Effector memory CD8-positive, alpha-beta T cell (primary cell): ENCODE measurements at regions not wholly inside any gene's neighbourhood (a gene's known extent, or its start where the extent isn't known, plus 50 kb on each side); places are given as distances from the start of the nearest gene placed in this dataset.

ENCODE experiments used
- ATAC-seq: fragments of 150-1000 bp; cut with Tn5 transposase; replicated peaks from 2 replicates; pipeline ENCODE4 v1.10.0; 2021; ENCODE audit warnings: mild to moderate bottlenecking, moderate library complexity
- DNase-seq, 3 experiments: peaks; one replicate each; pipeline ENCODE4 v3.0.0; 2021
- H3K27ac Mint-ChIP-seq, 2 donors: one replicate each; pipeline ENCODE4 v1.8.0; 2022; ENCODE audit warnings: mild to moderate bottlenecking in 2 of 2, mixed read lengths in 2 of 2, moderate library complexity in 2 of 2
- H3K27me3 Mint-ChIP-seq, 2 donors: one replicate each; pipeline ENCODE4 v1.8.0; 2022; ENCODE audit warnings: mixed read lengths in 2 of 2
- H3K36me3 Mint-ChIP-seq: one replicate; pipeline ENCODE4 v1.8.0; 2022; ENCODE audit warnings: mild to moderate bottlenecking, moderate library complexity, mixed read lengths; ENCODE audit not compliant: insufficient read depth
- H3K4me1 Mint-ChIP-seq, 2 donors: one replicate each; pipeline ENCODE4 v1.8.0; 2022; ENCODE audit warnings: low read depth in 2 of 2, mixed read lengths in 2 of 2
- H3K4me3 Mint-ChIP-seq, 2 donors: one replicate each; pipeline ENCODE4 v1.8.0; 2022; ENCODE audit warnings: mild to moderate bottlenecking in 2 of 2, mixed read lengths in 2 of 2, moderate library complexity in 2 of 2
- H3K9me3 Mint-ChIP-seq, 2 donors: one replicate each; pipeline ENCODE4 v1.8.0; 2022; ENCODE audit warnings: mixed read lengths in 2 of 2

DNA sequence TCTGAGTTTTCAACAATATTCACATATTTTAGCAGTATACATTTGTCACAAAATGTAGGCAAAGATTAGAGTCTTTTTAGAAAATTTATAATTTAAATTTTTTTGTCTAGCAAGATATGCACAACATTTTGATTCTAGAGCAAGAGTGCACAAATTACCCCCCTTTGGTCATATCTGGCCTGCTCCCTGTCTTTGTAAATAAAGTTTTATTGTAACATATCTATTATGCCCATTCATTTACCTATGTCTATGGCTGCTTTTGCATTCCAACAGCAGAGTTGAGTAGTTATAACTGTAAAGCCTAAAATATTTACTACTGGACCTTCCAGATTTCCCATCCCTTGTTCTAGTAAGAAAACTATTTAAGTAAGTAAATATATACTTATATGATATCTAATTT is 430.7 kb downstream of the EDEM1 start:
- no peak overlapping the region for H3K4me3 Mint-ChIP-seq
- H3K27me3 Mint-ChIP-seq = no peaks in the 10 kb centered on the region
- H3K27ac Mint-ChIP-seq = no peak overlapping the region
- peaks cover 4 to 7% of the 10 kb centered on the region in 2 donors for H3K9me3 Mint-ChIP-seq
- DNase-seq (no peak), ATAC-seq (no peak)
- no peaks in the 10 kb centered on the region for H3K36me3 Mint-ChIP-seq
- no peaks in the 10 kb centered on the region for H3K4me1 Mint-ChIP-seq

DNA sequence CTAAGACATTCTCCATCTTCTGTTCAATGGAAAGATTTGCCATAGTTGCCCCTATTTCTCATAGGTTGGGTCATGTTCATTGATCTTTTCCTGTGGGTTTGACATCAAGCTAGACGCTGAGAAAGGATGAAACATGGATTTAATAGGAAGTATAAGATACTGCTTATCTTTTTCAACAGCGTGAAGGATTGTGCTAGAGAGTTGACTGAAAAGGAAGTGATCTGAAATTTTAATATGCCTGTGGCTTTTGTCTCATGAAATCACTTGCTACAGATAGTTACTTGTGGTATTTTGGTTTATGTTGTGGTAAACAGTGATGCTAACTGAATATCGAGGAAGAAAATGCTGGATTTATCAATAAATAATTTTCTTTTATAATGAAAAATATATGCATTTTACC is 442.9 kb downstream of the EDEM1 start:
- Mint-ChIP-seq H3K4me3 (no peak overlapping the region), H3K27me3 (no peaks in the 10 kb centered on the region), H3K36me3 (no peaks in the 10 kb centered on the region), H3K9me3 (peaks cover 0 to 2% of the 10 kb centered on the region in 2 donors), H3K4me1 (no peaks in the 10 kb centered on the region), H3K27ac (no peak overlapping the region)
- DNase-seq = no peak
- no peak for ATAC-seq

DNA sequence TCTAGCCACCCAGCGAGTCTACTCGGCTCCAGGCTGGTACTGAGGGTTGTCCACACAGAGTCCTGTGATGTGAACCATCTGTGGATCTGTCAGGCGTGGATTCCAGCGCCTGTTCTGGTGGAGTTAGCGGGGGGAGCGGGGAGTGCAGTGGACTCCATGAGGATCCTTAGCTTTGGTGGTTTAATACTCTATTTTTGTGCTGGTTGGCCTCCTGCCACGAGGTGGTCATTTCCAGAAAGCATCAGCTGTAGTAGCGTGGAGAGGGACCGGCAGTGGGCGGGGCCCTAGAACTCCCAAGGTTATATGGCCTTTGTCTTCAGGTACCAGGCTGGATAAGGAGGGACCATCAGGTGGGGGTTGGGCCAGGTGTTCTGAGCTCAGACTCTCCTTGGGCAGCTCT is 446.5 kb downstream of the EDEM1 start:
- DNase-seq (no peak), ATAC-seq (no peak)
- Mint-ChIP-seq H3K9me3 (peaks cover 0 to 4% of the 10 kb centered on the region in 2 donors), H3K27ac (no peak overlapping the region), H3K36me3 (no peaks in the 10 kb centered on the region), H3K4me3 (no peak overlapping the region), H3K27me3 (no peaks in the 10 kb centered on the region), H3K4me1 (no peaks in the 10 kb centered on the region)

DNA sequence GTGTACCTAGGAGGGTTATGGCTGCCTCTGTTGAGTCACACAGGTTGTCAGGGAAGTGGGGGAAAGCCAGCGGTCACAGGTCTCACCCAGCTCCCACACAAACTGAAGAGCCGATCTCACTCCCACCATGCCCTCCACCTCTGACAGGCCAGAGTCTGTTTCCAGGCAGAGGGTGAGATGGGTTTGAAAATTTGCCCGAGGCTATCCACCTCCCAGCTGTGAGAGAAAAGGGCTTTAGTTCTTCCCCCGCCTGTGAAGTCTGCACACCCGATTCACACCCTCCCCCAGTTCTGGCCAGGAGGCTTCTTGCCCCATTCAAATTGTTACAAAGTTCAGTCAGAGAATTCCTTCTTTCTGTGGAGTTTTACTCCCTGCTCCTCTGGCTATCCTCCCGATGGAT is 446.9 kb downstream of the EDEM1 start:
- Mint-ChIP-seq H3K27ac (no peak overlapping the region), H3K9me3 (peaks cover 0 to 4% of the 10 kb centered on the region in 2 donors), H3K4me3 (no peak overlapping the region), H3K27me3 (no peaks in the 10 kb centered on the region), H3K36me3 (no peaks in the 10 kb centered on the region), H3K4me1 (no peaks in the 10 kb centered on the region)
- DNase-seq (no peak), ATAC-seq (no peak)

- ATAC-seq = no peak
- H3K4me3 Mint-ChIP-seq = no peak overlapping the region
- no peaks in the 10 kb centered on the region for H3K36me3 Mint-ChIP-seq
- no peaks in the 10 kb centered on the region for H3K4me1 Mint-ChIP-seq
- H3K27me3 Mint-ChIP-seq = no peaks in the 10 kb centered on the region
- no peak for DNase-seq
- peaks cover 8% of the 10 kb centered on the region in 2 donors for H3K9me3 Mint-ChIP-seq
- H3K27ac Mint-ChIP-seq = no peak overlapping the region
Observed at GRCh38 chr3:5635746-5636145, 448.2 kb downstream of the EDEM1 start.

DNA sequence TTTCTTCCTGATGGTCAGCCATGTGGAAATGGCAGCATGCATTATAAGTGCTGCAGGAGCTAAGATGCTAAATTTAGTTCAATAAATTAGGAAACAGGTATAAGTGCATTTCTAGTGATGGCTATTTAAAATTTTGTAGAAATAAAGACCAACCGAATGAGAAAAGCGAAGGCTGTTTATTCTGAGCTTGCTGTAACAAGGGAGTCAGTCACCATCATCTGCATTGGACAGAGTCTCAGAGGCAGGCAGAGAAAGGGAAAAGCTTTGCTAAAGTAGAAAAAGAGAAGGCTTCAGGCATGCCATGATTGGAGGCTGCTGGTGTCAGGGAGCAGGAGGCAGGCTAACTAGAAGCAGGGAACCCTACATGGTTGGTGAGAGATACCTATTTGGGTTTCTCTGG is 451.0 kb downstream of the EDEM1 start:
- DNase-seq = no peak
- Mint-ChIP-seq H3K27me3 (no peaks in the 10 kb centered on the region), H3K4me3 (no peak overlapping the region), H3K9me3 (peaks cover 12 to 24% of the 10 kb centered on the region in 2 donors), H3K4me1 (no peaks in the 10 kb centered on the region), H3K36me3 (no peaks in the 10 kb centered on the region), H3K27ac (no peak overlapping the region)
- no peak for ATAC-seq

GRCh38 chr3:5644773-5645670 is 457.5 kb downstream of the EDEM1 start:
- ATAC-seq = no peak
- no peaks in the 10 kb centered on the region for H3K4me1 Mint-ChIP-seq
- H3K27ac Mint-ChIP-seq = no peak overlapping the region

GRCh38 chr3:5645692-5646410 is 458.3 kb downstream of the EDEM1 start:
- Mint-ChIP-seq H3K27me3 (no peaks in the 10 kb centered on the region), H3K9me3 (peaks cover 13 to 15% of the 10 kb centered on the region in 2 donors), H3K4me1 (no peaks in the 10 kb centered on the region), H3K27ac (no peak overlapping the region), H3K4me3 (no peak overlapping the region), H3K36me3 (no peaks in the 10 kb centered on the region)
- no peak for DNase-seq
- ATAC-seq = no peak

More at GRCh38 chr3:5644773-5645670, 457.5 kb downstream of the EDEM1 start:
- Mint-ChIP-seq H3K36me3 (no peaks in the 10 kb centered on the region), H3K9me3 (peaks cover 17 to 24% of the 10 kb centered on the region in 2 donors), H3K4me3 (no peak overlapping the region), H3K27me3 (no peaks in the 10 kb centered on the region)
- DNase-seq = no peak

GRCh38 chr3:5650303-5650702 is 462.8 kb downstream of the EDEM1 start:
- H3K4me1 Mint-ChIP-seq = no peaks in the 10 kb centered on the region
- DNase-seq (no peak), ATAC-seq (no peak)
- no peak overlapping the region for H3K27ac Mint-ChIP-seq
- H3K36me3 Mint-ChIP-seq = no peaks in the 10 kb centered on the region
- H3K27me3 Mint-ChIP-seq = no peaks in the 10 kb centered on the region
- H3K9me3 Mint-ChIP-seq = peaks cover 7 to 8% of the 10 kb centered on the region in 2 donors
- no peak overlapping the region for H3K4me3 Mint-ChIP-seq

- no peak for DNase-seq
- Mint-ChIP-seq H3K4me1 (no peaks in the 10 kb centered on the region), H3K4me3 (no peak overlapping the region), H3K27me3 (no peaks in the 10 kb centered on the region), H3K36me3 (no peaks in the 10 kb centered on the region), H3K27ac (no peak overlapping the region), H3K9me3 (peaks cover 8% of the 10 kb centered on the region in 2 donors)
- no peak for ATAC-seq
Observed at GRCh38 chr3:5651351-5651750, 463.8 kb downstream of the EDEM1 start.

DNA sequence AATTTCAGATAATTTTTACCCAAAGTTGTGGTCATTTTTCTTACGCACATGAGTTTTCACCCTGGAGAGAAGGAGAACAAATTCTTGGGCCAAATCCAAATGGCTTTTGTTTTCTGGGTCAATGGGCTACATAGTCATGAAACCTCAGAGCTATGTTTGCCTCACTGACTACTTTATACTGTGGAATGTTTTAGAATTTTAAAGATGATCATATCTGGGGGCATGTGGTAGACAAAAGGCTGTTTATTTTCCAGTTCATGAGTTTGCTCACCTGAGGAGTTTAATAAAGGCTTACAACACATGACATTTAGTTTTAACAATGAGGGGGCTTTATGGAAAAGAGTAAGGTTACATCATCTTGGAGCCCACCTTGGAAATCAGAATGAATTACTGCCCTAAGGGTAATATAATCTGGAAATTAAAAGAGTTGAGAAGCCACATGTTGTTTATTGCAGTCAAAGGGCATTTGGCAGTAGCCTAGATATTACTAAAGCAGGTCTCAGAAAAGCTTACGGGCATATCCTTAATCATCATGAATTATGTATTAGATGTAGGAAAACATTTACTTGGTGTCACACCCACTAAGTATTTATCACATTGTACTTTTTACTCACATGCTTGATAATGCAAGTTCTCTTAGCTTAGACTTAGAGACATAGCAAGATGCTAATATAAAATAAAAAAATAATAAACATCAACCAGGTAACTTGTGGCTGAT is 466.1 kb downstream of the EDEM1 start:
- H3K27ac Mint-ChIP-seq = no peak overlapping the region
- no peaks in the 10 kb centered on the region for H3K4me1 Mint-ChIP-seq
- no peak for DNase-seq
- ATAC-seq = no peak
- no peaks in the 10 kb centered on the region for H3K36me3 Mint-ChIP-seq
- no peaks in the 10 kb centered on the region for H3K27me3 Mint-ChIP-seq
- no peak overlapping the region for H3K4me3 Mint-ChIP-seq
- H3K9me3 Mint-ChIP-seq = peaks cover 16% of the 10 kb centered on the region in 2 donors

GRCh38 chr3:5657106-5657505 is 469.6 kb downstream of the EDEM1 start:
- Mint-ChIP-seq H3K4me3 (no peak overlapping the region), H3K9me3 (peaks cover 12 to 23% of the 10 kb centered on the region in 2 donors), H3K36me3 (no peaks in the 10 kb centered on the region), H3K27me3 (no peaks in the 10 kb centered on the region), H3K27ac (no peak overlapping the region), H3K4me1 (no peaks in the 10 kb centered on the region)
- no peak for ATAC-seq
- DNase-seq = no peak

DNA sequence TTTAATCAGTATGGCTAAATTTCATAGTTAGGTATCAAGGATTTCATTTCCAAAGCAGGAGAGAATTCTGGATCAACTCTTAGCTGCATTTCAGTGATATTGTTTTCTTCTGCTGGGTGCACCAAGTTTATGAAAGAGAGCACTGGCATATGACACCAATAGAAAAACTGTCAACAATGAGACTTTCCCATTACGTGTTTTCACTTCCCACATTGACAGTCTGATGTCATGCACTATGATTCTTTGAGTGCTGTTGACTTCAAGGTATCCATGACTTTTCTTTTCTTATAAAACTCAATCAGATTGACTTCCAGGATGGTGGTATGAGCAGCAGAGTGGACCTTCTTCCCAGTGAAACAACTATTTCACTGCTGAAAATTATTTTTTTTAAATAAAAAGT is 476.1 kb downstream of the EDEM1 start:
- no peak overlapping the region for H3K4me3 Mint-ChIP-seq
- peaks cover 11 to 27% of the 10 kb centered on the region in 2 donors for H3K9me3 Mint-ChIP-seq
- ATAC-seq (no peak), DNase-seq (no peak)
- no peaks in the 10 kb centered on the region for H3K27me3 Mint-ChIP-seq
- H3K4me1 Mint-ChIP-seq = no peaks in the 10 kb centered on the region
- no peak overlapping the region for H3K27ac Mint-ChIP-seq
- H3K36me3 Mint-ChIP-seq = no peaks in the 10 kb centered on the region
